Stomach (tissue), 4 donors: ENCODE measurements at regions not wholly inside any gene's neighbourhood (a gene's known extent, or its start where the extent isn't known, plus 50 kb on each side); places are given as distances from the start of the nearest gene placed in this dataset.

Experiments used
- POLR2A ChIP-seq, 4 donors: fragments of 450-650 bp; IDR thresholded peaks; one replicate each; pipeline ENCODE4 v1.6.1; 2016; ENCODE audit warnings: antibody characterized with exemption in 4 of 4, control low read depth in 2 of 4, mild to moderate bottlenecking in 1 of 4, moderate library complexity in 1 of 4
- POLR2AphosphoS5 ChIP-seq, 3 donors: sonication (generic); formaldehyde crosslinking; IDR thresholded peaks; one replicate each; pipeline ENCODE4 v1.6.1; 2016; ENCODE audit warnings: antibody characterized with exemption in 3 of 3
- TF ChIP-seq, protein P1 (sequence below), 7 experiments: fragments of 450-650 bp in 4 of 7; fragments of 200-600 bp in 3 of 7; sonication (generic) in 3 of 7; IDR thresholded peaks; one replicate each; pipeline ENCODE4 v1.5.1; 2016 to 2019; ENCODE audit warnings: antibody characterized with exemption in 7 of 7, control low read depth in 2 of 7, mild to moderate bottlenecking in 1 of 7

DNA sequence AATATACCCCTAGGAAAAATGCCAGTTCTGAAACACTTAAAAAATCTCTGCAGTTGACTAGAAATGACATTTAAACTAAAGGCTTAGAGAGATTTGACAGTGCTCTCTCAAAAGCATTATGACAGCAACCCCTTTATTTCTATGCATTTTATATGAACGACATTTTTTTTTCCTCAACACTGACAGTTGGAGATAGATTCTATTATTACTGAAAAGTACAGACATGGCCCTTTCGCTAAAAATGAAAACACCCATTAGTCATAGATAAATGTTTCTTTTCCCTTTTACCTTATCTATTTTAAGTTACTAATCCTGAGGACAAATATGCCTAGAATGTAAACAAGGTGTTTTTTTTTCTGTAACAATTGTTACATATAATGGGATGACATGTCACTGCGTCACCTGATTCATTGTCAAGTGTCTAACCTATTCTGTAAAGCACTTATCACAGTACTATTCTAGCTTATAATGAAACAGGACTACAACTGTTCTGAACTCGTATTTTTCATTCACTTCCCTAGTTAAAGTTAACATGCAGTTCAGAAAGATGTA is 1169.6 kb upstream of the CRIM1 start:
- TF ChIP-seq, protein P1, sequence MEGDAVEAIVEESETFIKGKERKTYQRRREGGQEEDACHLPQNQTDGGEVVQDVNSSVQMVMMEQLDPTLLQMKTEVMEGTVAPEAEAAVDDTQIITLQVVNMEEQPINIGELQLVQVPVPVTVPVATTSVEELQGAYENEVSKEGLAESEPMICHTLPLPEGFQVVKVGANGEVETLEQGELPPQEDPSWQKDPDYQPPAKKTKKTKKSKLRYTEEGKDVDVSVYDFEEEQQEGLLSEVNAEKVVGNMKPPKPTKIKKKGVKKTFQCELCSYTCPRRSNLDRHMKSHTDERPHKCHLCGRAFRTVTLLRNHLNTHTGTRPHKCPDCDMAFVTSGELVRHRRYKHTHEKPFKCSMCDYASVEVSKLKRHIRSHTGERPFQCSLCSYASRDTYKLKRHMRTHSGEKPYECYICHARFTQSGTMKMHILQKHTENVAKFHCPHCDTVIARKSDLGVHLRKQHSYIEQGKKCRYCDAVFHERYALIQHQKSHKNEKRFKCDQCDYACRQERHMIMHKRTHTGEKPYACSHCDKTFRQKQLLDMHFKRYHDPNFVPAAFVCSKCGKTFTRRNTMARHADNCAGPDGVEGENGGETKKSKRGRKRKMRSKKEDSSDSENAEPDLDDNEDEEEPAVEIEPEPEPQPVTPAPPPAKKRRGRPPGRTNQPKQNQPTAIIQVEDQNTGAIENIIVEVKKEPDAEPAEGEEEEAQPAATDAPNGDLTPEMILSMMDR (IDR thresholded peaks at IDR 0.05), result no peak
- TF ChIP-seq POLR2AphosphoS5 (IDR thresholded peaks at IDR 0.05), result no peak
- TF ChIP-seq POLR2A (IDR thresholded peaks at IDR 0.05), result no peak
